Ovary (tissue), 7 donors: ENCODE measurements at regions not wholly inside any gene's neighbourhood (a gene's known extent, or its start where the extent isn't known, plus 50 kb on each side); places are given as distances from the start of the nearest gene placed in this dataset.

ENCODE experiments used
- DNase-seq, 5 donors: peaks; one replicate each; pipeline ENCODE4 v3.0.0-alpha.2; 2019 to 2020
- H3K27ac ChIP-seq, 2 donors: fragments of 200-600 bp; one replicate each; pipeline versions ENCODE4 v1.5.1 to v1.8.0; 2019 to 2022
- H3K27me3 ChIP-seq: fragments of 200-600 bp; one replicate; pipeline ENCODE4 v1.8.0; 2022
- H3K36me3 ChIP-seq: fragments of 200-600 bp; sonication (generic); one replicate; pipeline ENCODE4 v1.5.1; 2019
- H3K4me1 ChIP-seq: one replicate; pipeline ENCODE4 v1.8.1; 2013; ENCODE audit warnings: mild to moderate bottlenecking, moderate library complexity; ENCODE audit not compliant: insufficient read depth
- H3K4me3 ChIP-seq: fragments of 200-600 bp; sonication (generic); one replicate; pipeline ENCODE4 v1.5.1; 2017
- H3K9me3 ChIP-seq, 2 donors: fragments of 200-600 bp in 1 of 2; sonication (generic) in 1 of 2; one replicate each; pipeline versions ENCODE4 v1.5.1 to v1.8.1; 2013 to 2019; ENCODE audit warnings: mild to moderate bottlenecking in 1 of 2, moderate library complexity in 1 of 2
- CTCF ChIP-seq, 3 donors: fragments of 450-650 bp in 2 of 3; fragments of 200-600 bp in 1 of 3; IDR thresholded peaks; one replicate each; pipeline versions ENCODE4 v1.5.1 to v1.8.0; 2016 to 2022; ENCODE audit warnings: antibody characterized with exemption in 3 of 3, mild to moderate bottlenecking in 1 of 3
- EP300 ChIP-seq: sonication (generic); formaldehyde crosslinking; IDR thresholded peaks from one replicate; pipeline ENCODE4 v1.6.1; 2017; ENCODE audit warnings: antibody characterized with exemption
- POLR2A ChIP-seq: fragments of 450-650 bp; IDR thresholded peaks from one replicate; pipeline ENCODE4 v1.6.1; 2017; ENCODE audit warnings: antibody characterized with exemption, mild to moderate bottlenecking, moderate library complexity
- WGBS, 3 donors: extraction: QIAGEN DNeasy Blood & Tissue Kit in 1 of 3; methylation state at CpG; one replicate each; pipeline versions ENCODE4 v1.1.5 to v1.1.7; 2013 to 2017; 5-methylcytosine and 5-hydroxymethylcytosine counted together
- intact Hi-C, 4 donors: fragments of 100-400 bp; cut with DNase I; formaldehyde crosslinking; loops; one replicate each; pipeline versions ENCODE4 v1.11.0 to v1.15.1; 2022 to 2023
- donor health status: DM: no; HTN: no; CAD: no; lungs with moderate emphysema.
- donor health status: DM: no; HTN: no; CAD: no.
- donor health status: Bipolar disorder and iron deficiency.
- donor health status: DM: no; HTN: no; CAD: no.
- donor health status: DM: yes; HTN: yes; CAD: no.

GRCh38 chr7:35891004-35891830, 90.4 kb downstream of the SEPTIN7 start:
- 83 to 92% (median 89%) methylated on average over 3 of the region's 3 CpGs for WGBS, 3 donors
- no peaks in the 10 kb centered on the region for H3K36me3 ChIP-seq
- H3K4me1 ChIP-seq, result no peaks in the 10 kb centered on the region
- no peaks in the 10 kb centered on the region for H3K27me3 ChIP-seq
- DNase-seq, result no peak
- H3K27ac ChIP-seq, result no peak overlapping the region
- H3K4me3 ChIP-seq, result no peak overlapping the region
- intact Hi-C loops, result no loop called here
- no peaks in the 10 kb centered on the region for H3K9me3 ChIP-seq
- TF ChIP-seq CTCF (IDR thresholded peaks at IDR 0.05), result no peak
- TF ChIP-seq EP300, result no peak
- TF ChIP-seq POLR2A, result no peak

GRCh38 chr7:35893649-35894048, 92.8 kb downstream of the SEPTIN7 start:
- 96 to 100% (median 96%) methylated on average over 1 of the region's 1 CpG for WGBS, 3 donors
- Histone ChIP-seq H3K4me3 (no peak overlapping the region), H3K4me1 (no peaks in the 10 kb centered on the region), H3K27me3 (no peaks in the 10 kb centered on the region), H3K9me3 (no peaks in the 10 kb centered on the region), H3K27ac (no peak overlapping the region), H3K36me3 (no peaks in the 10 kb centered on the region)
- DNase-seq, result no peak
- intact Hi-C loops, result no loop called here
- no peak for TF ChIP-seq CTCF (IDR thresholded peaks at IDR 0.05)
- no peak for TF ChIP-seq EP300
- TF ChIP-seq POLR2A, result no peak

- 87 to 93% (median 91%) methylated on average over 1 of the region's 1 CpG for WGBS, 3 donors
Observed at GRCh38 chr7:35894721-35895120, 93.9 kb downstream of the SEPTIN7 start.

GRCh38 chr7:35900651-35901050, 99.8 kb downstream of the SEPTIN7 start:
- H3K9me3 ChIP-seq, result no peaks in the 10 kb centered on the region
- no peaks in the 10 kb centered on the region for H3K4me1 ChIP-seq
- H3K4me3 ChIP-seq, result no peak overlapping the region
- 76 to 89% (median 83%) methylated on average over 2 of the region's 2 CpGs for WGBS, 3 donors
- no peak for TF ChIP-seq POLR2A
- no peak for DNase-seq
- no peaks in the 10 kb centered on the region for H3K36me3 ChIP-seq
- intact Hi-C loops, result loop anchor here in 1 of 4 donors (10.0 kb wide), 1 partner anchor 96 kb away; the partner anchor contains the start of gene SEPTIN7
- H3K27ac ChIP-seq, result no peak overlapping the region
- no peaks in the 10 kb centered on the region for H3K27me3 ChIP-seq

More at GRCh38 chr7:35894721-35895120, 93.9 kb downstream of the SEPTIN7 start:
- Histone ChIP-seq H3K9me3 (no peaks in the 10 kb centered on the region), H3K27me3 (no peaks in the 10 kb centered on the region), H3K4me3 (no peak overlapping the region), H3K36me3 (no peaks in the 10 kb centered on the region), H3K27ac (no peak overlapping the region), H3K4me1 (no peaks in the 10 kb centered on the region)
- no peak for DNase-seq
- TF ChIP-seq POLR2A (no peak), EP300 (no peak), CTCF (IDR thresholded peaks at IDR 0.05) (no peak)
- intact Hi-C loops, result no loop called here

GRCh38 chr7:35905555-35905954, 104.7 kb downstream of the SEPTIN7 start:
- TF ChIP-seq POLR2A, result no peak
- no peak for TF ChIP-seq CTCF (IDR thresholded peaks at IDR 0.05)
- no peak for TF ChIP-seq EP300
- Histone ChIP-seq H3K9me3 (no peaks in the 10 kb centered on the region), H3K4me1 (peaks cover 1% of the 10 kb centered on the region), H3K27ac (no peak overlapping the region), H3K27me3 (no peaks in the 10 kb centered on the region), H3K36me3 (no peaks in the 10 kb centered on the region), H3K4me3 (no peak overlapping the region)
- no peak for DNase-seq
- intact Hi-C loops, result loop anchor here (5.0 to 10.0 kb wide), 4 partner anchors 101 to 198 kb away; partner anchors contain the start of gene SEPTIN7 (in 2 of the 4)
- WGBS, 3 donors, result 66 to 77% (median 71%) methylated on average over 5 of the region's 5 CpGs
